Fibroblast of the aortic adventitia (primary cell): ENCODE measurements at regions not wholly inside any gene's neighbourhood (a gene's known extent, or its start where the extent isn't known, plus 50 kb on each side); places are given as distances from the start of the nearest gene placed in this dataset.

Source experiments
- DNase-seq: peaks from one replicate; pipeline ENCODE4 v3.0.0-alpha.2; 2010; ENCODE audit warnings: low read depth
- H3K4me3 ChIP-seq: 2 replicates; pipeline ENCODE4 v1.5.1; 2011; ENCODE audit warnings: low read depth, mild to moderate bottlenecking, control low read depth, low read length, moderate library complexity
- TF ChIP-seq, protein P1 (sequence below): IDR thresholded peaks from 2 replicates; pipeline ENCODE4 v1.5.1; 2011; ENCODE audit warnings: mild to moderate bottlenecking, low read length, control low read depth, inconsistent platforms; ENCODE audit not compliant: insufficient read depth

DNA sequence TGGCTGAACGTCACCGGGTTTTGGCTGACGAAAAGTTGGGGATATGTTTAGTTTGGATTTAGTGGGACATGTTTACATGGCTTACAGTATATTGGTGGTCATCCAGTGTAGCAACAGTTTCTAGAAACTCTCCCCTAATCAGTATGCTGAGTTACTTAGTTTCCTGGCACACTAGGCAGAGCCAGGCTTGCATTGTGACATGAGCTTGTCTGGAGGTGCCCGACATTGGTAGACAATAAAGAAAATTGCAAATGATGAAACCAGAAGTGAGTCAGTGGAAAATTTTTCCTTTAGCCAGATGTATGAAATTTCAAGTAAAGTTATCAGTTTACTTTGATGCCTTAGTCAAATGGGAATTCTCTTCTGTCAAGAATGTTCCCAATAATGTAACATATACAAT is 276.1 kb downstream of the RDH14 start:
- DNase-seq, result peak; percentile 42
- TF ChIP-seq, protein P1, sequence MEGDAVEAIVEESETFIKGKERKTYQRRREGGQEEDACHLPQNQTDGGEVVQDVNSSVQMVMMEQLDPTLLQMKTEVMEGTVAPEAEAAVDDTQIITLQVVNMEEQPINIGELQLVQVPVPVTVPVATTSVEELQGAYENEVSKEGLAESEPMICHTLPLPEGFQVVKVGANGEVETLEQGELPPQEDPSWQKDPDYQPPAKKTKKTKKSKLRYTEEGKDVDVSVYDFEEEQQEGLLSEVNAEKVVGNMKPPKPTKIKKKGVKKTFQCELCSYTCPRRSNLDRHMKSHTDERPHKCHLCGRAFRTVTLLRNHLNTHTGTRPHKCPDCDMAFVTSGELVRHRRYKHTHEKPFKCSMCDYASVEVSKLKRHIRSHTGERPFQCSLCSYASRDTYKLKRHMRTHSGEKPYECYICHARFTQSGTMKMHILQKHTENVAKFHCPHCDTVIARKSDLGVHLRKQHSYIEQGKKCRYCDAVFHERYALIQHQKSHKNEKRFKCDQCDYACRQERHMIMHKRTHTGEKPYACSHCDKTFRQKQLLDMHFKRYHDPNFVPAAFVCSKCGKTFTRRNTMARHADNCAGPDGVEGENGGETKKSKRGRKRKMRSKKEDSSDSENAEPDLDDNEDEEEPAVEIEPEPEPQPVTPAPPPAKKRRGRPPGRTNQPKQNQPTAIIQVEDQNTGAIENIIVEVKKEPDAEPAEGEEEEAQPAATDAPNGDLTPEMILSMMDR, result no peak
- H3K4me3 ChIP-seq, result no peak overlapping the region

- DNase-seq, result no peak
- TF ChIP-seq, protein P1, result no peak
- no peak overlapping the region for H3K4me3 ChIP-seq
These were observed 278.4 kb downstream of the RDH14 start for GRCh38 chr2:18282026-18282425.

DNA sequence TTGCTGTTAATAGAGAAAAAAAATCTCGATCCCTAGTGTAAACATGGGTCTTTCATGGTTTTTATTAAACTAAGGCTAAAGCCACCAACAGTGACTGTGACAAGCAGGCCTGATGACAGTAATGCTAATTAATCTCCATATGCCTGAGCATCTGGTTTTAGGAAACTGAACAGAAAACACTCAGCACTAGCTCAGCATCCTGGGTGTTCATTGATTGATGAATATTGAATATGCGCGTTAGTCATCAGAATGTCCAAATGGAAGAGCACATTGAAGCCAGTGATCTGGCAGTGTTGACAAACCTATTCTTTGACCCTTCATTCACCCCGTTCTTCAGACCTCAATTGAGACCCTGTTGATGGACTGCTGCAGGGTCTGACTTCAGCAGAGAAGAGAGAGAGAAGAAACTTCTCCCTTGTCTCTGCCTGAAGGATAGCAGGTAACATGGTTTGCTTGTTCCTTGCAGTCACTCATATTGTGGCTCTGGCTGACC is 283.8 kb downstream of the RDH14 start:
- no peak overlapping the region for H3K4me3 ChIP-seq
- DNase-seq, result no peak
- TF ChIP-seq, protein P1, result no peak

GRCh38 chr2:18273205-18273604 is 287.2 kb downstream of the RDH14 start:
- no peak overlapping the region for H3K4me3 ChIP-seq

DNA sequence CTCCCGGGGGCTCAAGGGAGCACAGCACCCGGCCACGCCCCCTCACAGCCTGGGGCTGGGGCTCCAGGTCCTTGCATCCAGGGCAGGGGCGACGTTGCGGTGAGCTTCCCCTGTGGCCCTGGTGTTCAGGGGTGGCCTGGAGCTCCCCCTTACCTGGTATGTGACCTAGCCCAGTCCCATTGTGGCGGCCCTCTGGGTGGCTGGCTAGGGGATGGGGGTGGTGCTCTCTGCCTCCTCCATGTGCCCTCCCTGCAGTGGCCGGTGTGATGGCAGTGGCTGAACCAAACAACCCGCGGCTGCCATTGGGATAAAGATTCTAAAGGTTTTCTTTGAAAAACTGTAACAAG is 288.3 kb downstream of the RDH14 start:
- H3K4me3 ChIP-seq, result no peak overlapping the region
- no peak for DNase-seq
- TF ChIP-seq, protein P1, result no peak

More at GRCh38 chr2:18273205-18273604, 287.2 kb downstream of the RDH14 start:
- no peak for DNase-seq
- TF ChIP-seq, protein P1, result no peak

GRCh38 chr2:18271370-18272147 is 288.9 kb downstream of the RDH14 start:
- TF ChIP-seq, protein P1, result no peak
- H3K4me3 ChIP-seq, result no peak overlapping the region
- DNase-seq, result no peak
